ENCODE measurements at regions not wholly inside any gene's neighbourhood (a gene's known extent, or its start where the extent isn't known, plus 50 kb on each side); places are given as distances from the start of the nearest gene placed in this dataset.
A peak's percentile ranks its signal among the peaks of the same experiment; 100 is the strongest.

DNA sequence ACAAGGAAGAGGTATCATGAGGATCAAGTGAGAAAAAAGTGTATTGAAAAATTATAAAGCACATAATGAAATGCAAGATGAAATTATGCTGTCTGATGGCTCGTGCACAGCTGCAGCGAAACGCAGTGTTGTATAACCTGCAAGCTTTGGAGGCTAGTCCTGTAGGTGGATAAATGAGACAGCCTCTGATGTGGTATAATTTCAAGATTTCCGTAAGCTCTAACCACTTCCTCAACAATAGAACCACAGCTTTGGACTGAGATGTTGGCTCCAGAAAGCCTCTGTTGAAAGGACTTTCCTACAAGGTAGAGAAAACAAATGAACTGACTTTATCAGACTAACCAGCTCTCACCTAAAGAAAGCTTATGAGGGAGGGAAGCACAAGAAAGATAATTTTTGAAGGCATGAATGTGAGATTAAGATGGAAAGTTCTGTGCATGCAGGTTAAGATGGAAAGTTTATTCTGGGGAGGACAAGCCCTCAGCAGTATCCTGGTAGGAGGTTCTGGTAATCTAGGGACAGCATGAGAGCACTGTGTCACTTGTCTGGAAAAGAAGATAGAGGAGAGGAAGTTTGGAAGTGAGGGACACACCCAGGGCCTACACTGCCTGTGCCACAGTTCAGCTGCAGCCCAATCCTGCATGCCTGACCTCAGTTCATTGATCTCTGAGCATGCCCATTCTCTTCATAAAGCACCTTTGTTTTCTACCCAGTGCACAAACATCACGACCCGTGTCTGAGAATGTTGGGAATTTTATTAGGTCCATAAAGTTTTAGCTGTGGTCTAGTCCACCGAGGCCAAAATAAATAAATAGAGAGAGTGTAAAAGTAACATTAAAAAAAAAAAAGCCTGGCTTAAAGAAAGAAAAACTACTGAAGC lies 161.5 kb upstream of the SFRP2 start:
- DNase-seq (ENCODE audit: low spot score) = no peak
- in situ Hi-C loops (cut with HindIII; ENCODE audit: low sequenced_read_pairs) = no loop called here

DNA sequence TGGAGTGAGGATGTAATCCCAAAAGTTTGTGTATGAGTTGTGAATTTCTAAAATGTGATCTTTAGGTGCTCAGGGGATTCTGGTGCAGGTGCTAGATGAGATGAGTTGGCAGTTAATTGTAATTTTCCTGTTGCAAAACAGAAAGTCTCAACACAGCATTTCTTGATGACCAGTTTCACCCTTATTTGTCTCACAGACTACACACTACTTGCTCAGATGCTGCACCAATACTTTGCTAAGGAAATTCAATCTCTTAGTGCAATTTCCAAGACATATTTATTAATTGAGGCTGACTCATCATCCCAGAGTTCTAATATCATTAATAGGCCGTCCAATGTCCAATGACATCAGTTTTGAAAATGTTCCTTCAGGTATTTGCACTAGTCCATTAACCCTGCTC lies 159.2 kb upstream of the SFRP2 start:
- in situ Hi-C loops (cut with HindIII; ENCODE audit: low sequenced_read_pairs) = no loop called here
- DNase-seq (ENCODE audit: low spot score) = no peak

DNA sequence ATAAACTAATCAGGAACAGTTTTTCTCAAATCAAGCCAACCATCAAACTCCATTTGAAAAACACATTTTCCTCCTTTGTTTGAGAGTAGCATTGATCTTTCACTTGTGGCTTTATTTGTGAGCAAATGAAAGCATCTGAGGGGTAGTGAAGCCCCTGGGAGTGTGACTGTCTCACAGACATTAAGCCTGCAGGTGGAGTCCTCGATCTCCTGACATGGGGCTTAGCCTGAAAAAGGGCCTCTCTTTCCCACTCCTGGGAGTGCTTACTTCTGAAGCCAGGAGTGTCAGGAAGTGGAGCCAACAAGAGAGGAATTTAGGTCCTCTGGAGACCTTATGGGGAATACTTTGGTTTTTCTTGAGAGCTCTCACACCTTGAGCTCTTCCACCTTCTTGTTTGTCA lies 158.2 kb upstream of the SFRP2 start:
- DNase-seq (ENCODE audit: low spot score) = no peak
- in situ Hi-C loops (cut with HindIII; ENCODE audit: low sequenced_read_pairs) = no loop called here

DNA sequence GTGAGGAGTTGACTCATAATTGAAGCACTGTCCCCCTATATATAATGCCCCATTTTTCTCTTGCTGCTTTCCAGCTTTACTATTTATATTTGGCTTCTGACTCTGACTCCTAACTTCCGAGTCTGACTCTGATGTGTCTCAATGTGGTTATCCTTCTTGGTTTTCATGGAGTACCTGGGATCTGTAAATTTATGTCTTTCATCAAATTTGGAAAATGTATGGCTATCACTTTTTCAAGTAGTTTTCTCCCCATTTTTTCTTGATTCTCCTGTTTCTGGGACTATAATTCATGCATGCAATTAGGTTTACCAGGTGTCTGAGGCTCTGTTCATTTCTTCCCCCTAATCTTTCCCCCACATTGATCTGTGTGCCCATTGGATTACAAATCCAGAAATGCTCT lies 156.8 kb upstream of the SFRP2 start:
- in situ Hi-C loops (cut with HindIII; ENCODE audit: low sequenced_read_pairs) = no loop called here
- DNase-seq (ENCODE audit: low spot score) = no peak

DNA sequence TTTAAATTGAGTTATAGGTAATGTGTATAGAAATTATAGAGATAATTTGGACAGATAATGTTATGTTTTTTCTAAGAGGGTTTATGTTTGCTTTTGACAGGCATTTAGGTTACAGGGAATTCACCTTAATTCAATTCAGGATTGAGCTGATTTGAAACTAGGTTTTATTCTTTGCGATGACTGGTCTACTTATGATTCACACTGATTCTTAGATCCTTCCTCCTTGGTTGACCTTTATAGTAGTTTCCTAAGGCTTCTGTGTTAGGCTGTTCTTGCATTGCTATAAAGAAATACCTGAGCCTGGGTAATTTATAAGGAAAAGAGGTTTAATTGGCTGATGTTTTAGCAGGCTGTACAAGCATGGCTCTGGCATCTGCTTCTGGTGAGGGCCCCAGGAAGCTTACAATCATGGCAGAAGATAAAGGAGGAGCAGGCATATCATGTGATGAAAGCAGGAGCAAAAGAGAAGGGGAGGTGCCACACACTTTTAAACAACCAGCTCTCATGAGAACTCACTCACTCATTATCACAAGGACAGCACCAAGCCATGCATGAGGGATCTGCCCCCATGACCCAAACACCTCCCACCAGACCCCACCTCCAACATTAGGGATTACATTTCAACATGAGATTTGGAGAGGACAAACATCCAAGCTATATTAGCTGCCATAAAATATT lies 155.0 kb upstream of the SFRP2 start:
- in situ Hi-C loops (cut with HindIII; ENCODE audit: low sequenced_read_pairs) = no loop called here

DNA sequence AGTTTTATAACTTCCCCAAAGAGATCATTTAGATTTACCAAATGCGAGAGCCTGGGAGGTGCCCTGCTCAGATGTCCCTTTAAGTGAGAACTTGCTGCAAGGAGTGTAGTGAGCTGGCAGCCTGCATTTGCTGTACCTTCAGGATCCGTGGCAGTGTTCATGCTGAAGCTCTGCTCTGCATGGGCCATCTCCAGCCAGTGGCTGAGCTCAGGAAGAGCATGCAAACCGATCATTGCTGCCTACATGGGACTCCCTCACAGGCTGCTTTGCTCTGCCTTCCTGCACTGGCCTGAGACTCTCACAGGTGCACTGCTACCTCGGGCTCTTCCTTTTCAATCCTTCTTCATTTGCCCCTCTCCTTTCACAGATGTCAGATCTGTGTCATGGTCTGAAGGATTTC lies 152.0 kb upstream of the SFRP2 start:
- in situ Hi-C loops (cut with HindIII; ENCODE audit: low sequenced_read_pairs) = no loop called here
- no peak for DNase-seq (ENCODE audit: low spot score)

More for the DNA sequence above, 155.0 kb upstream of the SFRP2 start:
- no peak for DNase-seq (ENCODE audit: low spot score)

DNA sequence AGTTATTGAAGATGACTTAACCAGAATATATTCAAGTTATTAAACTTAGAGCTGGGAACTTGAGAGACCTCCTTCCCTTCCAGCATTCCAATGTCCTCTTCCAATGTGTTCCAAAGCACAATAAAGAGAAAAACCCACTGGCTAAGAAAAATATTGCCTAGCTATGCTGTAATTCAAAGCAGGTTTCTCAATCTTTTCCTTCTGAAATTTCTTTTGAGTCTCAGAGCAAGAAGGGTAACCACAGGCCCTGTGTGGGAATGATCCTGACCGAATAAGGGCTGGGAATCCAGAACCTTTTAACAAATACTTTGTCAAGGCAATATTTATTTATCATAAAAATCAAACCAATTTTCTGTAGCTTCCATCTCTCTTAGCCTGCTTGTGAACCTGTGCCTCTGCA lies 150.7 kb upstream of the SFRP2 start:
- DNase-seq (ENCODE audit: low spot score) = no peak
- in situ Hi-C loops (cut with HindIII; ENCODE audit: low sequenced_read_pairs) = no loop called here

DNA sequence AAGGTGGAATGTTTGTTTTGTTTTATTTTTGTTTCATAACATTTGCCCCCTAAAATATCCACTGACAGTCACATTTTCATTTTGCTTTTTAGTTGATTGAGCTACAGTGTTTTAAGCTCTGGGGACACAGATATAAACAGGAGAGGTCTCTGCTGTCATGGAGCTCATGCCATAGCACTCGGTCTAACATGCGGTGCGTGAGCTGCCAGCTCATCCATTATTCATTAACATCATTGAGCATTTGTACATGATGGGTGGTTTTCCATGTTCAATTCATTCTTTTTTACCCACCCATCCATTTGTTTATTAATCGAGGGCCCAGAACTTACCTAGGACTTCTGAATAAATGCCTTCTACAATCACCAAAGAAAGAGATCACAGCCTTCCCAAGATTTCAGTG lies 150.1 kb upstream of the SFRP2 start:
- in situ Hi-C loops (cut with HindIII; ENCODE audit: low sequenced_read_pairs) = no loop called here
- DNase-seq (ENCODE audit: low spot score) = no peak

DNA sequence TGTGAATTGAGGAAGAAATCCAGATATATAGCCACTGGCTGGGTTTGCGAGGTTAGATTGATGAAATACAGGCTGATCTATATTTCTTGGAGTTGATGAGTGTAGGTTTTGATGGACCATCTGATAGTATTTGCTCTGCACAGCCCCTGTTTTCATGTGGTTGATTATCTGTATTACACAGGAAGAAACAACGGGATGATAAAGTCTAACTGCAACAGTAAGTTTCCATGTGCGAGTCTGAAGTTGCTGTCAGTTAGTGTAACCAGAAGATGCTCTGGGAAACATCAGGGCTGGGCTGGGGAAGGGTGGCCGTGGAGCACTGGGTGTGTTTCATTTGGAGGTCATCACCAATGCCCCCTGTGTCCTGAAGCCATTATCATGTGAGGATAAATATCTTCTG lies 148.4 kb upstream of the SFRP2 start:
- DNase-seq (ENCODE audit: low spot score) = no peak
- in situ Hi-C loops (cut with HindIII; ENCODE audit: low sequenced_read_pairs) = no loop called here

DNA sequence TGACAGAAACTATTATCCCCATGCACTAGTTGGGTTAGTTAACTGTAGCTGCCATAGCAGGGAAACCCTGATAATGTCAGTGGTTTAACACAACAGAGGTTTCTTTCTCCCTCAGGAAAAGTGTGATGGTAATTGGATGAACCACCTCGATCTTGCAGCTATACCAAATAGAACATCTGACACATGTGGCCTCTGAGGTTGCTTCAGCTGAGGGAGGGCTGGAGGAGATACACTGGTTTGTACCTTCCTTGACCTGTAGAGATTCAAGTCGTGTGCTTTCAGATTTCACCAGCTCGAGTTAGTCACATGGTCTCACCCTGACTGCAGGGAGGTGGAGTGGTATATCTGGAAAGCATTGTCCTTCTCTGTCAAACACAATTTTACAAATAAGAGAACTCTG lies 147.2 kb upstream of the SFRP2 start:
- in situ Hi-C loops (cut with HindIII; ENCODE audit: low sequenced_read_pairs) = no loop called here

DNA sequence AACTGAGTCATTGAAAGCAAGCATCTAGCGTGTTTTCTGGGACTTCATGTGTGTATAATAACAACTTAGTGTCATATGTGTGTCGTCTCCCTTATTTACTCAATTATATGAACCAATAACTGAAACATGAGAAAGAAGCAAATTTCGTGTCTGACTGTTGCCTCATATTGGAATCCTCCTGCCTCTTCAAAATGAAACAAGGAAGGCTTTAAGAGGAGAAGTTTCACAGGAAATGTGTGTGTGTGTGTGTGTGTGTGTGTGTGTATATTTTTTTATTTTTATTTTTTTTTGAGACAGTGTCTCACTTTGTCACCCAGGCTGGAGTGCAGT lies 145.8 kb upstream of the SFRP2 start:
- in situ Hi-C loops (cut with HindIII; ENCODE audit: low sequenced_read_pairs) = no loop called here
- DNase-seq (ENCODE audit: low spot score) = no peak

More for the DNA sequence above, 147.2 kb upstream of the SFRP2 start:
- no peak for DNase-seq (ENCODE audit: low spot score)

DNA sequence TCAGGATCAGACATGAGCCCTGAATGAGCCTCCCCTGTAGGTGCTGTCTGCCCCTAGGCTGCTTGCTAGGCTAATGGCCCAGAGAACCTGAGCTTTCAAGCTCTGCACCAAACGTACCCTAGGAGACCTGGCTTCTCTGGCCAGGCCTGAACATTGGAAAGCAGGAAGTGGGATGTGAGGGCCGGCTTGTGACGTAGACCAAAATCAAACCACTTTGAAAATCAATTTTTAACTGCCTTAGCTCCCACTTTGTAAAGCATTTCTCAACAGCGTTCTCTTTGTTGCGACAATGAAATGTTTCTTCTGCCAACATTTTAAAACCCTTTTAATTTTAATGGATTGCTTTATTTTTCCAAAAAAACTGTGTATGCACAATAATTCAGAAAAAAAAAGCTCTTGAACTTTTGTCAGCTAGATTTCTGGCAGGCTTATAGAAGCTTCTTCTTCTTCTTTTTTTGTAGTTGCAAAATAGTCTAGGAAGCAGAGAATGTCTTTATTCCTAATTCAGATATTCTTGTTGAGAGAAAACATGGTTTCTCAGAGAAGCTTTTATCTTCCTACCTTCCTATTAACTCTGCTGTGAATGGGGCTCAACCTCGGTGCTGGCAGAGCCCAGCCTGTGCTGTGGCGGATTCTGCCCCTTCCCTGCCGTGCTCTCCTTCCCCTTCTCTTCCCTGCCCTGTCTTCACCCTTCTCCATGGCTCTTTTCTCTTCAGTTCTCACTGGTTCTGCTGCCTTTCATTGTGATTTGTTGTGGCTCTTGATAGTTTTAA lies 145.2 kb upstream of the SFRP2 start:
- in situ Hi-C loops (cut with HindIII; ENCODE audit: low sequenced_read_pairs) = no loop called here

DNA sequence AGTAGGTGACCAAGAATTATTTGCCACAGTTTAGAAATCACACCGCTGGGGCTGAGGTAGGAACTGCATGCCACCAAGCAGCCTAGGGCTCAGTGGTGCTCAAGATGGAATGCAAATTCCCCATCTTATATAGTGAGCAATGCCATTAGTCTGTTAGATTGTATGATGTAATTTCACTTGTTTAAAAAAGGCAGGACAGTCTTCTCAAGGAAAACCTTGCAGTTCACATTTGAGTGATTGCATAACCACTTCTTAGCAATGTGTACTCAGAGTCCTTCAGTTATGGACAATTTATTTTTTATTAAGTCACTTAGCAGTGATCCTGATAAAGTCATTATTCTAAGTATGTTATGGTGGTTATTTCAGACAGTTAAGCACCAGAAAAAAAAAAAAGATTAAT lies 142.9 kb upstream of the SFRP2 start:
- DNase-seq (ENCODE audit: low spot score) = no peak
- in situ Hi-C loops (cut with HindIII; ENCODE audit: low sequenced_read_pairs) = no loop called here

More for the DNA sequence above, 145.2 kb upstream of the SFRP2 start:
- no peak for DNase-seq (ENCODE audit: low spot score)

DNA sequence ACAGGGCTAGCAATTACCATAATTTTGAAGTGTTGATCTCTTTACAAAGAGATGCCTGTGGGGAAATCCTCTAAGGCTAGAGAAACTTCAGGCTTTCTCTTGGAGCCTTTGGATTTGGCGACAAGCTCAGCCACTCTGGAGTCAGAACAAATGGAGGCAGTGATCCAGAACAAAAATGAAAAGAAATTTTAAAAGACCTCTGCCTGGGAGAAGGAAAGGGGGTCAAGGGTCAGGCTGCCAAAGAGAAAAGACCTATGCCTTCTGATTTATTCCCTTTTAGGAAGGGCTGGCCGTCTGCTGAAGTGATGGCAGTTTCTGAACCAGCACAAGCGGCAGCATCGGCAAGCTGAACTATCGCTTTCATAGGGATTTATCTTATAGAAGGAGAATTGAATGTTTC lies 140.8 kb upstream of the SFRP2 start:
- in situ Hi-C loops (cut with HindIII; ENCODE audit: low sequenced_read_pairs) = no loop called here
- peak; percentile 8 for DNase-seq (ENCODE audit: low spot score)

DNA sequence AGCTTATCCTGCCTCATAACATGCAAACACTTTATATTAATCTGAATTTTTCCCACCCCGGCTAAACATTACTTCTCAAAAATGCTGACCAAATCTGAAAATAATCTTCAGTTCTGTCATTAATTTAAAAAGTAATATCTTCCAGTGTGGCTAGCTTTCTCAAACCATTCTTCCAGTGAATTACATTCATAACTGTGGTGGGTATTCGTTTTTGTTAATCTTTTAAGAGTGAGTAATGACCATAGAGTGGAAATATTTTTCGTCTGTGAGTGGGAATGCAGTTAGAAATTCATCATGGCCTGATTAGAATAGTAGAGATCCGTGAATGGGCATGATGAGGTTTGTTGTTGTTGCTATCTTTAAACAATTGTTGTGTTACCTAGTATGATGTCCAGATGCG lies 138.6 kb upstream of the SFRP2 start:
- no peak for DNase-seq (ENCODE audit: low spot score)
- in situ Hi-C loops (cut with HindIII; ENCODE audit: low sequenced_read_pairs) = no loop called here

DNA sequence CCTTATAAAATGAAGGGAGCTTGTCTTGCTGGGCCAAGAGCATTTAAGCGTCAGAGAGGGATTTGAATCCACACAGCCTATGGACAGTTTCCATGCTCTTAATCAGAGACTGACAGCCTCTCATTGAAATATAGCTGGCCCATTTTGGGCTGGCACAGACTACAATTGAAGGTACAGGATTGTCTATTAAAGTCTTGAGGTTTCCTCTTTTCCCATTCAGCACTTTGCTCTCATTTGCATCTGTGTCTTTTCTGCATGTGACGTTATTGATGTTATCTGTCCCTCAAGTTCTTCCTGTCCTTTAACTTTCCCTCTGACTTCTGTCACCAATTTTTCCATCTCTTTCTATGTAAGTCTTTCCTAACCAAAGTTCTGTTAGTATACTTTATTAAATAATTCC lies 133.3 kb upstream of the SFRP2 start:
- in situ Hi-C loops (cut with HindIII; ENCODE audit: low sequenced_read_pairs) = no loop called here

DNA sequence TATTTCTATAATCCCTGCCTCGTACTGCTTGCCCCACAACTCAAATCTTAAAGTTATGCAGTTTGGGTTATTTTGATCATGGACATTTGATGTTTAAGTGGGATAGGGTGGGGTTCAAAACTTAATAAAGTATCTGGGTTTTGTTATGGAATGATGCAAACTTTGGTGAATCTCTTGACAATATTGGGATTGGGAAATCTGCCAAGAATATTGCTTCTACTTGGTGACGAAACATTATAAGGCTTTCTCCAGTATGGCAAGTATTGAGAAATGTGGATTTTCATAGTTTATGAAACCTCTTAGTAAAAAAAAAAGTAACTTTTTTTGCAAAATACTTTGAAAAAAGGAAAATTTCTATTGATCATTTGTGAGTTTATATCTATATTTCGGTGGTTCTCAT lies 130.8 kb upstream of the SFRP2 start:
- in situ Hi-C loops (cut with HindIII; ENCODE audit: low sequenced_read_pairs) = no loop called here
- DNase-seq (ENCODE audit: low spot score) = no peak

More for the DNA sequence above, 133.3 kb upstream of the SFRP2 start:
- no peak for DNase-seq (ENCODE audit: low spot score)

DNA sequence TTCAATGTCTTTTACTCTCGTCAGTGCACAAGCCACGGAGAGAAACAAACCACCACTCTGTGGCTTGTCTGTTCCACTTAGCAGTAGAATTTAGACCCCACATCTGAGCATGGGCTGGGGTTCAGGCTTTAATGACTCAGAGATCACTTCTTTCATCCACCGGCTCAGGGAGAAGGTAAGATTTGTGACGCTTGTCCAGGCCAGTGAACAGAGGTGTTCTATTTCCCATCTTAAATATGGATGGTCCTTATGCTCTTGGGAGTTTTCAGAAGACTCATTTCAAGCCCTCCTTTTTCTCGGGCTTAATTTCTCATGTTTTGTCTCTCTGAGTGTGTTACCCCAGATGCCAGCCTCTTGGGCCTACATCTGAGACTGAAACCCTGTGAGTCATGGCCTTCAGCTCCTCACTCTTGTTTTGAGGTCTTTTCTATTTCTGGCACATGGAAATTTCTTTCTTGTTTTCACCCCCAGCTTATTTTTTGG lies 127.4 kb upstream of the SFRP2 start:
- no peak for DNase-seq (ENCODE audit: low spot score)
- in situ Hi-C loops (cut with HindIII; ENCODE audit: low sequenced_read_pairs) = no loop called here

DNA sequence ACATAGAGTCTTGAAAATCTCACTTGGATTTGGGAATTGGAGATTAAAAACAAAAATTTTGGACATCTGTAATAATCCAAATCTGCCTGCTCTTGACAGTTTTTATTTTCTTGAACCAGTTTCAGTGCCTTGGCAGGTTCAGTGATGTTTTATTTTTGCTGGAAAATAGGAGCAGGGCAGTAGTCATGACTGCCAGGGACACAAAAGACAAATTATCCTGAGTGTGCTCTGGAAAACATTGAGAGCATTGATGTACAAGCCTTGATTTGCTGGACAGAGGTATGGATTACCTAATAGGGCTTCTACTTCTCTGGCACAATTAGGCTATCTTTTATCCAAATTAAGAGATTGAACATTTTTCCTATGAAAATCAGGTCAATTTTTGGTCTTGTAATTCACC lies 123.4 kb upstream of the SFRP2 start:
- DNase-seq (ENCODE audit: low spot score) = no peak

DNA sequence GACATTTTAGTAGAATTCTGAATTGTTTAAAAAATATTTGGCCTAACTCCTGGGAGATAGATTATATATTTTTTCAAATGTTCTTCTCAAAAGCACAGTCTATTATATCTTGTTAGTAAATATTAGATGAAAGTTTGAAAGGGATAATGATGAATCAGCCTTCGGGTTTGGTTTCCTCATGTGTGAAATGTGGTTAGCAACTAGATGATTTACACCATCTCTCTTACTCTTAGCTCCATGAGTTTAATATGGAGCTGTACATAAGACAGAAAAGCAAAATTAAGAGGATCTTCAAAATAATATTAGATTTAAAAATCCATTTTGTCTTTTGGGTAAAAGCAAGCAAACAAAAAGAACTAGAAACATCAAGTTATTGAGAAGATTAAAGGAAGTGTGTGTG lies 120.8 kb upstream of the SFRP2 start:
- in situ Hi-C loops (cut with HindIII; ENCODE audit: low sequenced_read_pairs) = no loop called here

More for the DNA sequence above, 123.4 kb upstream of the SFRP2 start:
- in situ Hi-C loops (cut with HindIII; ENCODE audit: low sequenced_read_pairs) = no loop called here

More for the DNA sequence above, 120.8 kb upstream of the SFRP2 start:
- no peak for DNase-seq (ENCODE audit: low spot score)
